MG63 (cell line): ENCODE measurements at regions not wholly inside any gene's neighbourhood (a gene's known extent, or its start where the extent isn't known, plus 50 kb on each side); places are given as distances from the start of the nearest gene placed in this dataset.

ENCODE experiments used
- DNase-seq: peaks from one replicate; pipeline ENCODE4 v3.0.0-alpha.2; 2020
- H3K27me3 ChIP-seq: fragments of 250-450 bp; sonication (Bioruptor Pico); 2 replicates; pipeline ENCODE4 v1.5.1; 2020; ENCODE audit warnings: mild to moderate bottlenecking, moderate library complexity
- H3K36me3 ChIP-seq: fragments of 250-450 bp; sonication (Bioruptor Pico); 2 replicates; pipeline ENCODE4 v1.5.1; 2020; ENCODE audit warnings: mild to moderate bottlenecking, moderate library complexity
- H3K4me3 ChIP-seq: fragments of 250-450 bp; sonication (Bioruptor Pico); 2 replicates; pipeline ENCODE4 v1.5.1; 2020; ENCODE audit warnings: mild to moderate bottlenecking, moderate library complexity
- H3K9me3 ChIP-seq: fragments of 250-450 bp; sonication (Bioruptor Pico); 2 replicates; pipeline ENCODE4 v1.5.1; 2020; ENCODE audit warnings: mild to moderate bottlenecking, moderate library complexity

GRCh38 chr6:25008707-25009392 lies 73.1 kb upstream of the RIPOR2 start:
- no peaks in the 10 kb centered on the region for H3K36me3 ChIP-seq
- no peak overlapping the region for H3K4me3 ChIP-seq
- H3K27me3 ChIP-seq = no peaks in the 10 kb centered on the region
- no peak for DNase-seq
- no peaks in the 10 kb centered on the region for H3K9me3 ChIP-seq

DNA sequence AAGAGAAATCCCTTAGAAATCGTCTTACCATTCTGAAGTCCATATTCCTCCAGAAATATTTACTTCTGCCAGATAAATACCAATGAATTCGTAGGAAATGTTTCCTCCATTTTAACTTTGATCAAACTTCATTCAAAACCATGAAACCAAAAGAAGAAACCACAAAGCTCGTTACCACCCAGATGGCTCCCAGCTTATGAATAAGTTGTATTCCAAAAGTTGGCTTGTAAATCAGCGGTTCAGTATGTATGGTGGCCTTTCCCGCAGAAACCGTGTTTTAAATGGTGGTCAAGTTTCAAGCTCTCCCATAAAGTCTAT lies 73.6 kb upstream of the RIPOR2 start:
- Histone ChIP-seq H3K9me3 (no peaks in the 10 kb centered on the region), H3K4me3 (no peak overlapping the region), H3K36me3 (no peaks in the 10 kb centered on the region), H3K27me3 (no peaks in the 10 kb centered on the region)
- no peak for DNase-seq

GRCh38 chr6:25010176-25010575 lies 74.4 kb upstream of the RIPOR2 start:
- H3K9me3 ChIP-seq = no peaks in the 10 kb centered on the region
- no peaks in the 10 kb centered on the region for H3K36me3 ChIP-seq

DNA sequence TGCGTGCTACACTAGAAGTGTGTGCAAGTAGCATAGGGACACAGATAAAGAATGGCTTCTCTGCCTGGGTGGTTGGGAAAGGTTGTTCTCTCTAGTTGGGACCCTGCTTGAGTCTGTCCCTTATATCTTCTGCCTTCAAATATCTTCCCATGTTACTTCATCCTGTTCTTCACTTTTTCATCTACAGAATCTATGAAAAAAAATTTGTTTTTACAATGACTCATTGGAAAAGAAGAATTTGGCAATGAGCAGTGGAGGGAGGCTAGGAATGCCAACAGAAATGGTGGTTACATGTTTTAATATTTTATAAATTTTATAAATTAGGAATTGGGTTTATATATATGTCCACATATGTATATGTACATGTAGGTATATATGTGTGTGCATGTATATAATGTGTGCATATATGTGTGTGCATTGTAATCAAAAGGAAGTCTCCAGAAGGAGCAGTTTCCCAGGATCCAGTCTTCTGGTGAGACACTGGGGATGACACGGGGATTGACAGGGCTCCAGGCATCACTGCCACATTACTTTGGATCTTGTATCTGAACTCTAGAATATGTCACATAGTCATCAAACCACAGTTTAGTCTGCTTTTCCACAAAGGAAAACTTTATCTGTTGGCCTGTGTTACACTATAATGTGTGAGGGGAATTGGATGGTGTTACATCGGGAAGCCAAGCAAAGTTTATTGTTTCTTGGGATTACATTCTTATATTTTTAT lies 75.3 kb upstream of the RIPOR2 start:
- Histone ChIP-seq H3K27me3 (no peaks in the 10 kb centered on the region), H3K36me3 (no peaks in the 10 kb centered on the region), H3K4me3 (no peak overlapping the region), H3K9me3 (no peaks in the 10 kb centered on the region)
- DNase-seq = peak; percentile 43

More at GRCh38 chr6:25010176-25010575, 74.4 kb upstream of the RIPOR2 start:
- Histone ChIP-seq H3K4me3 (no peak overlapping the region), H3K27me3 (no peaks in the 10 kb centered on the region)
- no peak for DNase-seq

GRCh38 chr6:25012657-25013056 lies 76.9 kb upstream of the RIPOR2 start:
- peak; percentile 20 for DNase-seq
- Histone ChIP-seq H3K9me3 (no peaks in the 10 kb centered on the region), H3K27me3 (no peaks in the 10 kb centered on the region), H3K36me3 (no peaks in the 10 kb centered on the region), H3K4me3 (no peak overlapping the region)

DNA sequence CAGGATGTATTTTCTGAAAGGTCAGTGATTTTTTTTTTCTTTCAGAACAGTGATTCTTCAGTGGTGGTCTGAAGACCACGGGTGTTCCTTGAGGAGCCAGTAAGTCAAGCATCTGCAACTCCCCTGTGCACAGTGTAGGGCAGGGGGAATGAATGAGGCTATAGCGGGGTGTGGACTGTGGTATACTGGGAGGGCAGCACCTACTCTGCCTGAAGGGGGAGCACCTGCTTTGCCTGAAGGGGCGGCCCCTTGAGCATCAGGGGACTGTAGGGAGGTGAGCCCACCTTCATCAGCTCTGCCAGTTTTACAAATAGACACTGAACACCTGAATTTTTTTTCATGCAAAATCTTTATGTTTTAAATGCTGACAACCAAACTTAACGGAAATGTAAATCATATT lies 77.5 kb upstream of the RIPOR2 start:
- Histone ChIP-seq H3K27me3 (no peaks in the 10 kb centered on the region), H3K9me3 (no peaks in the 10 kb centered on the region), H3K36me3 (no peaks in the 10 kb centered on the region), H3K4me3 (no peak overlapping the region)
- no peak for DNase-seq

DNA sequence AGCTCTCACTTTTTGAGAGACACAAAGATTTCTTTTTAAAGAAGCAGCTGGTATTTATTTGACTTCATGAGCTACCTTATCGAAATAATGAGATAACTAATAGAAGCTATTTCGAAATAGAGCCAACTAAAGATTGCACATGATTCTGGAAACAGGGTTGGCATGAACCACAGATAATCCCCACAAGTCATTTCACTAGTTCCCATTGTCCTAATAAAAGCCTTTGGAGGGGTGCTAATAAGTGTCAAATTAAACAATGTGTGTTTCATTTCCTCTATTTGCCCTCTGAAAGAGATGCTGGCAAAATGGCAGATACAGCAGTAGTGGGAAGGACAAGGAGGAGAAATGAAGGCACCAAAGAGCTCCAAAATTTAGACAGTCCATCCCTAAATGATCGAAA lies 78.6 kb upstream of the RIPOR2 start:
- Histone ChIP-seq H3K9me3 (no peaks in the 10 kb centered on the region), H3K4me3 (no peak overlapping the region), H3K27me3 (no peaks in the 10 kb centered on the region), H3K36me3 (no peaks in the 10 kb centered on the region)
- DNase-seq = no peak

DNA sequence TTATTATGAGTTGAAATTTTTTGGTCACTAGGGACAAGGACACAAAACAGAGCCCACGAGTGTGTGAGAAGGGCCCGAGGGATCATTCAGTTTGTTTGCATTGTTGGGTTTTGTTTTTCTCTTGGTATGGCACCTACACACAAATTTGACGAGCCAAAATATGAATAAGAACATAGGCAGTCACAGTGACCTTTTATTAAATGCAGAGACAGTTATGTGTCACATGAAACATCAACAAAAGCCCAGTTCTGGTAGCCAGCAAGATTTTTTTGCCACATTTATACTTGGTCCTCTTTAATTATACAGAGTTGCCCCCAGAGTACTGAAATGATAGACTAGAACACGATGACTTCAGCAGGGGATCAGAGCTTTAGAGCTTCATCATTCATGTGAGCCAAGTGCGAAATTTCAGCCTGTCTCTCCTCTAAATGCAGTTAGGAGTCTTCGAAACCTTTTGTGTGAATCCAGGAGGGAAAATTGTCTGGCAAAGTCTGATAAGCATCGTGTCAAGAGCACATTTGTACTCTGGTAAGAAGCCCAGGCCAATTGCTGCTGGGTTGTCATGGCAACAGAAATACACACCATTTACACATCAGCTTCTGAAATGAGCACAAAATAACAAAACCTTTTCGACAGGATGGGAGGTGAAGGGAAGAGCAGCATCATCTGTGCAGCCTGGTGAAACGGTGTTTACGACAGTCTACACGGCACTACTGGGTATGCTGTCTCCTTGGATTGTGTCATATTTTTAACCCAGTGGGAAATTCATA lies 79.2 kb upstream of the RIPOR2 start:
- Histone ChIP-seq H3K9me3 (no peaks in the 10 kb centered on the region), H3K4me3 (no peak overlapping the region), H3K36me3 (no peaks in the 10 kb centered on the region), H3K27me3 (no peaks in the 10 kb centered on the region)
- DNase-seq = no peak

DNA sequence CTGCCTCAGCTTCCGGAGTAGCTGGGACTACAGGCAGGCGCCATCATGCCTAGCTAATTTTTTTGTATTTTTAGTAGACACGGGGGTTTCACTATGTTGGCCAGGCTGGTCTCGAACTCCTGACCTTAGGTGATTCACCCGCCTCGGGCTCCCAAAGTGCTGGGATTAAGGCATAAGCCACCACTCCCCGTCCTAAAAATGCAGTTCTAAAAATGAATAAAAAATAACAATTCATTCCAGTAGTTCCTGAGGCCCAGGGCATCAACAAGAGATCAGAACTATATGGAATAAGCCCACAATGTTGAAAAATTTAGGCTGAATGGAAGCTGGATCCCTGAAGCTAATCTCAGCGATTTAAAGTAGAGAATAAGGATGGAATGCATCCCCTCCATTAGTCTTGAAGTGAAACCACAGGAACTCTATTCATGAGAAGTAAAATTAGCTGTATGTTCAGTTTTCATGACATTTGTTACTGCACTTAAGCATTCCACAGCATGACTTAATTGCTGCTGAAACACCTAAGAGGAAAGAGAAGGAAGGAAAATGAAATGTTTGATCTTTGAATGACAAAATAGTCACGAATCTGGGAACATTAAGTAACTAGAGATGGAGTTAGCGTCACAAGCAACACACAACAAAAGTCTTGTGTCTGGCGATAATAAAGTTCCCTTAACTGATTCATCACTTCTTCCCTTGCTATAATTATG lies 80.4 kb upstream of the RIPOR2 start:
- Histone ChIP-seq H3K4me3 (no peak overlapping the region), H3K36me3 (no peaks in the 10 kb centered on the region), H3K27me3 (no peaks in the 10 kb centered on the region), H3K9me3 (no peaks in the 10 kb centered on the region)
- no peak for DNase-seq

DNA sequence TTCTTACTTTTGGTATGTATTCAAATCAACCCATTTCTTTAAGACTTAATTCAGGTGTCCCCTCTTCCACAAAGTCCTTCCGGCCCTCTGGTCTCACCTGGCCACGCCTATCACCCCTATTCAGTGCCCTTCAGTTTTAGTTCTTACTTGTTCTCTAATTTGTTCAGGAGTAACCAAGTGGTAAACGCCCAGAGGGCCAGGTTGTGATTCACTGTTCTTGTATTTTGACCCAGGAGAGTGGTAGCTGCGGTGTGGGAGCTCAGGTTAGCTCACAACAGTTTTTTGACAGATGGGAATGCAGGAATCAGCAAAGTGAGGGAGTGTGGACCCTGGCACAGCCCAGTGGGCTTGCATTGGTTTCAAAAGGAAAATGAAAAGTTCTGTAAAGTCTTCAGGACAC lies 81.7 kb upstream of the RIPOR2 start:
- Histone ChIP-seq H3K9me3 (no peaks in the 10 kb centered on the region), H3K27me3 (no peaks in the 10 kb centered on the region), H3K36me3 (no peaks in the 10 kb centered on the region), H3K4me3 (no peak overlapping the region)
- no peak for DNase-seq

DNA sequence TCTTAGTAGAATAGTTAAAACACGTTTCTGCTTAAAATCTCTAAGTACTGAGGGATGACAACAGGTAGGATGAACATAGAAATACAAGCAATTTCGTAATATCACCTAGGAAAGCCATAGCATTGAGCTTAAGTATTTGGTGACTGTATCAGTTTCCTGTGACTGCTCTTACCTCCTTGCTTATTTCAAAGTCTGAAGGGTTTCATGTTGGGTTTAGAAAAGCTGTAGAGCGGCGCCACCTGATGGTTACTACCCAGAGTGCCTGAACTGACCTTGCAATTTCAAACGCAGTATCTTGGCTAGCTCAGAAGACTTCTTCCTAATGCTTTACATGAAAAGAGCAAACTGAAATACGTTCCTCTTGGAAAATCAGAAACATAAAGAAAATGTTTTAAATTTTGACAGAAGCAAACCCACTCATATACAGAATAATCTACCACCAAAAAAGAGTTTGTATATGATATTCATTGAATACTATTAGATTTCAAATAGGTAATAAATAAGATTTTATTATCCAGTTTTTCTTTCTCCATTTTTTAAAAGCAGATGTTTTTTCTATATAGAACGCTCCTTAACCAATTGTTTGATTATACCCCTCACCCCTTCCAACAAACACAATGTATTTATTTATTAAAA lies 82.3 kb upstream of the RIPOR2 start:
- Histone ChIP-seq H3K4me3 (no peak overlapping the region), H3K27me3 (no peaks in the 10 kb centered on the region), H3K36me3 (no peaks in the 10 kb centered on the region), H3K9me3 (no peaks in the 10 kb centered on the region)
- no peak for DNase-seq

- H3K27me3 ChIP-seq = no peaks in the 10 kb centered on the region
- H3K9me3 ChIP-seq = no peaks in the 10 kb centered on the region
- no peak overlapping the region for H3K4me3 ChIP-seq
- no peak for DNase-seq
- no peaks in the 10 kb centered on the region for H3K36me3 ChIP-seq
Observed at GRCh38 chr6:25018568-25018954, 82.8 kb upstream of the RIPOR2 start.

DNA sequence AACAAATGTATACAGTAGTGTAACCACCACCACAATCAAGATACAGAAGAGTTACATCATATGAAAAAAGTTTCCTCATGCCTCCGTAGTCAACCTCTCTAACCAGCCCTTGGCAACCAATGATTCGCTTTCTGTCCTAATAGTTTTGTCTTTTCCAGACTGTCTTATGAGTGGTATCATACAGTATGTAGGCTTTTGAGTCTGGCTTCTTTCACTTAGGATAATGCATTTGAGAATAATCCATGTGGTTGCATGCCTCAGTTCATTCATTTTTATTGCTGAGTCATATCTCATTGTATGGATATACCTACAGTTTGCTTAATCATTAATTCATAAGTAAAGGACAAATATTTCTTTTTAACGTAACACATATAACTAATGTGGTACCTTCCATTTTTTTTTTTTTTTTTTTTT lies 86.4 kb upstream of the RIPOR2 start:
- DNase-seq = no peak
- Histone ChIP-seq H3K4me3 (no peak overlapping the region), H3K36me3 (no peaks in the 10 kb centered on the region), H3K27me3 (no peaks in the 10 kb centered on the region), H3K9me3 (no peaks in the 10 kb centered on the region)

GRCh38 chr6:25023781-25024180 lies 88.0 kb upstream of the RIPOR2 start:
- Histone ChIP-seq H3K4me3 (no peak overlapping the region), H3K36me3 (no peaks in the 10 kb centered on the region), H3K9me3 (no peaks in the 10 kb centered on the region), H3K27me3 (no peaks in the 10 kb centered on the region)
- DNase-seq = no peak

DNA sequence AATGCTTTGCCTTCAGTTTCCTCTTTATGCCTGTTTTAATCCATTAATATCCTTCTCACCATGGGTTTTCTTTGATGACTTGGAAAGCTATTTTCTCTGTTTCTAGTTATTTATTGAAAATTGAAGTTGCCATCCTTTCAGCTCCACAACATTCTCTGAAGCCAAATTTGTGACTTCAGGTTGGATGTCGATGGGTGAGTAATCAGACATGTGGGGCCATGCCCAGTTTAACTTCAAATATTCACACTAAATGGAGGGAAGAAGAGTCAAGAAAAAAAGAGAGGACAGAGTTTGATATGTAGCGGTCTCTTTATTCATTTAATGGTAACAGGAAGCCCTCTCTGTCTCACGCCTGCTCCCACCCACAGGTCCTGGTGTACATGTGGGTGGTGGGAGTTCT lies 89.1 kb upstream of the RIPOR2 start:
- H3K9me3 ChIP-seq = no peaks in the 10 kb centered on the region
- no peaks in the 10 kb centered on the region for H3K36me3 ChIP-seq
- no peak overlapping the region for H3K4me3 ChIP-seq
- H3K27me3 ChIP-seq = no peaks in the 10 kb centered on the region
- DNase-seq = no peak

- no peak overlapping the region for H3K4me3 ChIP-seq
- no peaks in the 10 kb centered on the region for H3K36me3 ChIP-seq
- DNase-seq = no peak
- no peaks in the 10 kb centered on the region for H3K9me3 ChIP-seq
- no peaks in the 10 kb centered on the region for H3K27me3 ChIP-seq
Observed at GRCh38 chr6:25025248-25025918, 89.6 kb upstream of the RIPOR2 start.
